HCT116 (cell line): ENCODE measurements at regions not wholly inside any gene's neighbourhood (a gene's known extent, or its start where the extent isn't known, plus 50 kb on each side); places are given as distances from the start of the nearest gene placed in this dataset.

Experiments used
- ATAC-seq: fragments of 200-7000 bp; cut with Tn5 transposase; 2 replicates; pipeline ENCODE4 v1.9.1; 2020; ENCODE audit warnings: mild to moderate bottlenecking, moderate library complexity
- BruUV-seq: library from RNA; stranded (reverse); fragments of 400-500 nt; replicated peaks from 2 replicates; lab custom pipeline; 2021; lab: Mats Ljungman, UMichigan
- CTCF ChIA-PET: fragments of 300-600 bp; sonication (Branson Sonifier 250); formaldehyde crosslinking; loops from one replicate; lab custom pipeline; 2021; ENCODE audit warnings: antibody characterized with exemption; lab: Charles Lee
- POLR2A ChIA-PET: fragments of 300-600, 350-600 bp; sonication (Branson Sonifier 250); formaldehyde crosslinking; loops from one replicate; lab custom pipeline; 2021; ENCODE audit warnings: antibody characterized with exemption; lab: Charles Lee
- RAD21 ChIA-PET, 2 experiments: fragments of 300-600 bp; sonication (Branson Sonifier 250); formaldehyde crosslinking; loops; one replicate each; lab custom pipeline; 2023; ENCODE audit warnings: low total read pairs in 2 of 2; ENCODE audit not compliant: uncharacterized antibody in 2 of 2, unreplicated experiment in 2 of 2, low non-redundant PET in 1 of 2; lab: Charles Lee
- DNase-seq: peaks from one replicate; pipeline ENCODE4 v3.0.0-alpha.2; 2010; ENCODE audit warnings: low read depth, low spot score
- H2AFZ ChIP-seq: fragments of 200-600 bp; shearing (Covaris generic), sonication (generic); 2 replicates; pipeline ENCODE4 v1.6.1; 2017; ENCODE audit warnings: low read depth, mixed run types, mixed read lengths, antibody characterized with exemption, low read length; ENCODE audit not compliant: poor library complexity, severe bottlenecking
- H3K27ac ChIP-seq: 2 replicates; pipeline ENCODE4 v1.5.1; 2012; ENCODE audit warnings: low read depth, low read length
- H3K27me3 ChIP-seq: fragments of 200-600 bp; sonication (generic); 2 replicates; pipeline ENCODE4 v1.6.1; 2016; ENCODE audit warnings: mixed run types, low read length, mixed read lengths; ENCODE audit not compliant: insufficient read depth
- H3K36me3 ChIP-seq, 2 experiments: fragments of 200-500 bp in 1 of 2; fragments of 200-600 bp in 1 of 2; sonication (Bioruptor generic) in 1 of 2; sonication (generic) in 1 of 2; 2 replicates each; pipeline versions ENCODE4 v1.5.1 to v1.6.1; 2014 to 2016; ENCODE audit warnings: low read length in 2 of 2, inconsistent platforms in 1 of 2, mixed read lengths in 1 of 2, mixed run types in 1 of 2; ENCODE audit not compliant: insufficient read depth in 2 of 2, control insufficient read depth in 1 of 2
- H3K4me1 ChIP-seq, 2 experiments: fragments of 200-600 bp in 1 of 2; sonication (generic) in 1 of 2; 2 replicates each; pipeline versions ENCODE4 v1.5.1 to v1.6.1; 2012 to 2017; ENCODE audit warnings: low read length in 2 of 2, inconsistent platforms in 1 of 2, mild to moderate bottlenecking in 1 of 2, mixed read lengths in 1 of 2, mixed run types in 1 of 2, moderate library complexity in 1 of 2; ENCODE audit not compliant: insufficient read depth in 2 of 2, control insufficient read depth in 1 of 2
- H3K4me2 ChIP-seq: fragments of 200-600 bp; sonication (generic); 2 replicates; pipeline ENCODE4 v1.6.1; 2017; ENCODE audit warnings: mixed run types, low read length, mixed read lengths
- H3K4me3 ChIP-seq, 2 experiments: fragments of 200-600 bp in 1 of 2; sonication (generic) in 1 of 2; replicated peaks in 1 of 2; 2 replicates each; pipeline ENCODE4 v1.5.1; 2011 to 2016; ENCODE audit warnings: low read length in 2 of 2, control low read depth in 1 of 2, low read depth in 1 of 2, mild to moderate bottlenecking in 1 of 2, mixed read lengths in 1 of 2, mixed run types in 1 of 2
- H3K79me2 ChIP-seq: fragments of 200-600 bp; sonication (generic); 2 replicates; pipeline ENCODE4 v1.6.1; 2017; ENCODE audit warnings: mild to moderate bottlenecking, mixed run types, low read length, moderate library complexity, mixed read lengths; ENCODE audit not compliant: insufficient read depth
- H3K9ac ChIP-seq: fragments of 200-600 bp; sonication (generic); 2 replicates; pipeline ENCODE4 v1.6.1; 2016; ENCODE audit warnings: low read length, mixed read lengths
- H3K9me2 ChIP-seq: fragments of 200-600 bp; sonication (generic), shearing (Covaris generic); 2 replicates; pipeline ENCODE4 v1.6.1; 2017; ENCODE audit warnings: mixed run types, mild to moderate bottlenecking, moderate library complexity; ENCODE audit not compliant: insufficient read depth
- H3K9me3 ChIP-seq, 2 experiments: fragments of 200-500 bp in 1 of 2; fragments of 200-600 bp in 1 of 2; sonication (Bioruptor generic) in 1 of 2; sonication (generic) in 1 of 2; 2 replicates each; pipeline ENCODE4 v1.6.1; 2014 to 2017; ENCODE audit warnings: low read length in 2 of 2, mixed read lengths in 2 of 2, inconsistent platforms in 1 of 2, low read depth in 1 of 2, mild to moderate bottlenecking in 1 of 2, mixed run types in 1 of 2, moderate library complexity in 1 of 2; ENCODE audit not compliant: control insufficient read depth in 1 of 2, insufficient read depth in 1 of 2
- H4K20me1 ChIP-seq: fragments of 200-600 bp; sonication (generic), shearing (Covaris generic); 2 replicates; pipeline ENCODE4 v1.6.1; 2017; ENCODE audit warnings: mixed run types, mild to moderate bottlenecking, moderate library complexity; ENCODE audit not compliant: insufficient read depth
- CBX3 ChIP-seq: IDR thresholded peaks from 2 replicates; pipeline ENCODE4 v1.6.1; 2012; ENCODE audit warnings: low read depth
- EGR1 ChIP-seq: IDR thresholded peaks from 2 replicates; pipeline ENCODE4 v1.6.1; 2012; ENCODE audit warnings: low read depth
- EZH2 ChIP-seq: fragments of 200-600 bp; sonication (generic); IDR thresholded peaks from 2 replicates; pipeline ENCODE4 v1.6.1; 2017; ENCODE audit warnings: antibody characterized with exemption, mixed run types
- EZH2phosphoT487 ChIP-seq: fragments of 200-600 bp; IDR thresholded peaks from 2 replicates; pipeline ENCODE4 v1.6.1; 2018; ENCODE audit warnings: antibody characterized with exemption, borderline replicate concordance
- FOSL1 ChIP-seq: IDR thresholded peaks from 2 replicates; pipeline ENCODE4 v1.6.1; 2012; ENCODE audit warnings: low read depth
- SIN3A ChIP-seq: IDR thresholded peaks from 2 replicates; pipeline ENCODE4 v1.6.1; 2012; ENCODE audit warnings: low read depth
- SRF ChIP-seq: IDR thresholded peaks from 2 replicates; pipeline ENCODE4 v1.6.1; 2012; ENCODE audit warnings: low read depth
- TCF7L2 ChIP-seq: IDR thresholded peaks from 2 replicates; pipeline ENCODE4 v1.7.0; 2011; ENCODE audit warnings: borderline replicate concordance, inconsistent platforms; ENCODE audit not compliant: insufficient read depth, insufficient read length; ENCODE audit errors: extremely low read depth
- ZFX ChIP-seq: fragments of 450-650 bp; IDR thresholded peaks from 2 replicates; pipeline ENCODE4 v1.6.1; 2017
- intact Hi-C: fragments of 100-400 bp; cut with micrococcal nuclease; formaldehyde crosslinking; loops from 2 replicates; pipeline ENCODE4 v1.10.0; 2022
- TF ChIP-seq, protein P1 (sequence below), 3 experiments: fragments of 200-600 bp in 1 of 3; sonication (generic) in 1 of 3; IDR thresholded peaks in 2 of 3; conservative IDR thresholded peaks in 1 of 3; 2 replicates each; pipeline ENCODE4 v1.5.1; 2012 to 2017; ENCODE audit warnings: low read depth in 2 of 3, low read length in 2 of 3, antibody characterized with exemption in 1 of 3, borderline replicate concordance in 1 of 3, control low read depth in 1 of 3, mild to moderate bottlenecking in 1 of 3, mixed read lengths in 1 of 3, mixed run types in 1 of 3, moderate library complexity in 1 of 3; ENCODE audit not compliant: insufficient read depth in 1 of 3
- TF ChIP-seq, protein P2 (sequence below): IDR thresholded peaks from 2 replicates; pipeline ENCODE4 v1.6.1; 2012
- TF ChIP-seq, protein P3 (sequence below): IDR thresholded peaks from 2 replicates; pipeline ENCODE4 v1.6.1; 2011; ENCODE audit warnings: mild to moderate bottlenecking, low read length, moderate library complexity; ENCODE audit not compliant: insufficient replicate concordance; ENCODE audit errors: extremely low read depth

DNA sequence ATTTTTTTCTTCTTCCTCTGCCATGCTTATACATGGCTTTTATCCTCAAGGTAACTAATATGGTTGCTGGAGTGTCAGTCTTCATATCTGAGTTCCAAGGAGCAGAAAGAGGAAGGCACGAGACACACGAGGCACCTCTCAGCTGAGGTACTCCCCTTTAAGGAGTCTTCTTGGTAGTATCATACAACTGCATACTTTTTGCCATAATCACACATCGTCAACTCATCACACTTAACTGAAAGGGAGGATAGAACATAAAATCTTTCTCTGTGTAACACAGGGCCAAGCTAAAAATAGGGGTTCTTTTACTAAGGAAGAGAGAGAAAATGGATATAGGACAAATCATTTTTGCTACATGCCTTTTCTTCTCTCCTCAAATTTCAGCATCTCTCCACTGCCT lies 104.2 kb downstream of the OXSM start:
- Histone ChIP-seq H3K4me3 (no peak overlapping the region), H3K9me2 (no peaks in the 10 kb centered on the region), H3K27ac (no peak overlapping the region), H3K27me3 (no peaks in the 10 kb centered on the region), H2AFZ (no peak overlapping the region), H3K4me2 (no peak overlapping the region), H4K20me1 (no peaks in the 10 kb centered on the region), H3K9me3 (no peaks in the 10 kb centered on the region), H3K79me2 (no peaks in the 10 kb centered on the region), H3K9ac (no peak overlapping the region), H3K4me1 (no peaks in the 10 kb centered on the region), H3K36me3 (no peaks in the 10 kb centered on the region)
- CTCF ChIA-PET = interaction anchor here (0.8 kb wide), 1 partner anchor 246 kb away, joined by 3 read pairs; no protein-coding TSS in a partner anchor
- TF ChIP-seq EGR1 (no peak), TCF7L2 (no peak), SIN3A (no peak), SRF (no peak), EZH2phosphoT487 (no peak), EZH2 (no peak), FOSL1 (no peak), ZFX (no peak), CBX3 (no peak)
- TF ChIP-seq, protein P1, sequence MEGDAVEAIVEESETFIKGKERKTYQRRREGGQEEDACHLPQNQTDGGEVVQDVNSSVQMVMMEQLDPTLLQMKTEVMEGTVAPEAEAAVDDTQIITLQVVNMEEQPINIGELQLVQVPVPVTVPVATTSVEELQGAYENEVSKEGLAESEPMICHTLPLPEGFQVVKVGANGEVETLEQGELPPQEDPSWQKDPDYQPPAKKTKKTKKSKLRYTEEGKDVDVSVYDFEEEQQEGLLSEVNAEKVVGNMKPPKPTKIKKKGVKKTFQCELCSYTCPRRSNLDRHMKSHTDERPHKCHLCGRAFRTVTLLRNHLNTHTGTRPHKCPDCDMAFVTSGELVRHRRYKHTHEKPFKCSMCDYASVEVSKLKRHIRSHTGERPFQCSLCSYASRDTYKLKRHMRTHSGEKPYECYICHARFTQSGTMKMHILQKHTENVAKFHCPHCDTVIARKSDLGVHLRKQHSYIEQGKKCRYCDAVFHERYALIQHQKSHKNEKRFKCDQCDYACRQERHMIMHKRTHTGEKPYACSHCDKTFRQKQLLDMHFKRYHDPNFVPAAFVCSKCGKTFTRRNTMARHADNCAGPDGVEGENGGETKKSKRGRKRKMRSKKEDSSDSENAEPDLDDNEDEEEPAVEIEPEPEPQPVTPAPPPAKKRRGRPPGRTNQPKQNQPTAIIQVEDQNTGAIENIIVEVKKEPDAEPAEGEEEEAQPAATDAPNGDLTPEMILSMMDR (IDR thresholded peaks at IDR 0.05 in 2 of 3, conservative IDR thresholded peaks at IDR 0.05 in 1 of 3; ENCODE audit: borderline replicate concordance in 1 of 3, insufficient read depth in 1 of 3, low read depth in 2 of 3, low read length in 2 of 3) = no peak
- TF ChIP-seq, protein P2, sequence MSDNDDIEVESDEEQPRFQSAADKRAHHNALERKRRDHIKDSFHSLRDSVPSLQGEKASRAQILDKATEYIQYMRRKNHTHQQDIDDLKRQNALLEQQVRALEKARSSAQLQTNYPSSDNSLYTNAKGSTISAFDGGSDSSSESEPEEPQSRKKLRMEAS = no peak
- TF ChIP-seq, protein P3, sequence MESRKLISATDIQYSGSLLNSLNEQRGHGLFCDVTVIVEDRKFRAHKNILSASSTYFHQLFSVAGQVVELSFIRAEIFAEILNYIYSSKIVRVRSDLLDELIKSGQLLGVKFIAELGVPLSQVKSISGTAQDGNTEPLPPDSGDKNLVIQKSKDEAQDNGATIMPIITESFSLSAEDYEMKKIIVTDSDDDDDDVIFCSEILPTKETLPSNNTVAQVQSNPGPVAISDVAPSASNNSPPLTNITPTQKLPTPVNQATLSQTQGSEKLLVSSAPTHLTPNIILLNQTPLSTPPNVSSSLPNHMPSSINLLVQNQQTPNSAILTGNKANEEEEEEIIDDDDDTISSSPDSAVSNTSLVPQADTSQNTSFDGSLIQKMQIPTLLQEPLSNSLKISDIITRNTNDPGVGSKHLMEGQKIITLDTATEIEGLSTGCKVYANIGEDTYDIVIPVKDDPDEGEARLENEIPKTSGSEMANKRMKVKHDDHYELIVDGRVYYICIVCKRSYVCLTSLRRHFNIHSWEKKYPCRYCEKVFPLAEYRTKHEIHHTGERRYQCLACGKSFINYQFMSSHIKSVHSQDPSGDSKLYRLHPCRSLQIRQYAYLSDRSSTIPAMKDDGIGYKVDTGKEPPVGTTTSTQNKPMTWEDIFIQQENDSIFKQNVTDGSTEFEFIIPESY = no peak
- intact Hi-C loops = no loop called here
- POLR2A ChIA-PET = no interaction called here
- BruUV-seq = no TSS peak
- no peak for DNase-seq
- RAD21 ChIA-PET = no interaction called here
- no peak for ATAC-seq
